ENCODE measurements at regions not wholly inside any gene's neighbourhood (a gene's known extent, or its start where the extent isn't known, plus 50 kb on each side); places are given as distances from the start of the nearest gene placed in this dataset.

GRCh38 chr1:168834225-168834872, 105.3 kb upstream of the DPT start (continued):
- no peak for TF ChIP-seq ZFP41 (CRISPR knock-in tag; IDR thresholded peaks at IDR 0.05; ENCODE audit: borderline replicate concordance)
- no peak for TF ChIP-seq ZNF558 (CRISPR knock-in tag; IDR thresholded peaks at IDR 0.05; ENCODE audit: borderline replicate concordance)
- peak; percentile 65; the same call in 1 of the 2 replicates for TF ChIP-seq EHMT2 (IDR thresholded peaks at IDR 0.05; ENCODE audit: borderline replicate concordance, low read depth, low read length)
- peak; percentile 89 for TF ChIP-seq TCF7L2 (IDR thresholded peaks at IDR 0.05; ENCODE audit: low read depth, low read length)
- peak; percentile 91 for TF ChIP-seq ISL2 (CRISPR knock-in tag; IDR thresholded peaks at IDR 0.05)
- peak; percentile 71; the same call in 1 of the 2 replicates for TF ChIP-seq RCOR2 (CRISPR knock-in tag; IDR thresholded peaks at IDR 0.05)
- TF ChIP-seq, protein P1, sequence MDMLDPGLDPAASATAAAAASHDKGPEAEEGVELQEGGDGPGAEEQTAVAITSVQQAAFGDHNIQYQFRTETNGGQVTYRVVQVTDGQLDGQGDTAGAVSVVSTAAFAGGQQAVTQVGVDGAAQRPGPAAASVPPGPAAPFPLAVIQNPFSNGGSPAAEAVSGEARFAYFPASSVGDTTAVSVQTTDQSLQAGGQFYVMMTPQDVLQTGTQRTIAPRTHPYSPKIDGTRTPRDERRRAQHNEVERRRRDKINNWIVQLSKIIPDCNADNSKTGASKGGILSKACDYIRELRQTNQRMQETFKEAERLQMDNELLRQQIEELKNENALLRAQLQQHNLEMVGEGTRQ (IDR thresholded peaks at IDR 0.05; ENCODE audit: low read depth, low read length), result peak; percentile 26; the same call in 1 of the 2 replicates
- TF ChIP-seq, protein P1 (CRISPR knock-in tag; IDR thresholded peaks at IDR 0.05; ENCODE audit: borderline replicate concordance), result peak; percentile 30; the same call in 1 of the 2 replicates
- TF ChIP-seq FOXA1 (IDR thresholded peaks at IDR 0.05), result no peak
- peak; percentile 43; the same call in 1 of the 2 replicates for TF ChIP-seq FOXA1 (CRISPR knock-in tag; IDR thresholded peaks at IDR 0.05)
- peak; percentile 24; the same call in 1 of the 2 replicates for TF ChIP-seq REPIN1 (CRISPR knock-in tag; IDR thresholded peaks at IDR 0.05; ENCODE audit: borderline replicate concordance, low read depth)
- TF ChIP-seq RBFOX2 (IDR thresholded peaks at IDR 0.05; ENCODE audit: low read depth, low read length), result peak; percentile 48; the same call in 1 of the 2 replicates
- TF ChIP-seq ZNF607 (CRISPR knock-in tag; IDR thresholded peaks at IDR 0.05; ENCODE audit: borderline replicate concordance), result no peak
- no peak for TF ChIP-seq KAT7 (CRISPR knock-in tag; IDR thresholded peaks at IDR 0.05; ENCODE audit: borderline replicate concordance)
- peak; percentile 62; the same call in 1 of the 2 replicates for TF ChIP-seq TBX3 (IDR thresholded peaks at IDR 0.05; ENCODE audit: borderline replicate concordance)
- TF ChIP-seq KLF16 (CRISPR knock-in tag; IDR thresholded peaks at IDR 0.05), result peak in 1 of 2 experiments; percentile 44; a peak in 1 of 4 replicates
- no peak; a peak in 1 of 4 replicates for TF ChIP-seq NR2F1 (CRISPR knock-in tag; IDR thresholded peaks at IDR 0.05)
- 0 out of 2 replicates have a peak, but pooled peaks have one; percentile 35 for TF ChIP-seq BHLHE40 (IDR thresholded peaks at IDR 0.05; ENCODE audit: low read length)
- TF ChIP-seq, protein P2, sequence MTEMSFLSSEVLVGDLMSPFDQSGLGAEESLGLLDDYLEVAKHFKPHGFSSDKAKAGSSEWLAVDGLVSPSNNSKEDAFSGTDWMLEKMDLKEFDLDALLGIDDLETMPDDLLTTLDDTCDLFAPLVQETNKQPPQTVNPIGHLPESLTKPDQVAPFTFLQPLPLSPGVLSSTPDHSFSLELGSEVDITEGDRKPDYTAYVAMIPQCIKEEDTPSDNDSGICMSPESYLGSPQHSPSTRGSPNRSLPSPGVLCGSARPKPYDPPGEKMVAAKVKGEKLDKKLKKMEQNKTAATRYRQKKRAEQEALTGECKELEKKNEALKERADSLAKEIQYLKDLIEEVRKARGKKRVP (CRISPR knock-in tag; IDR thresholded peaks at IDR 0.05), result peak in 1 of 2 experiments; percentile 64; a peak in 1 of 4 replicates
- peak; percentile 95 for TF ChIP-seq ASH2L (IDR thresholded peaks at IDR 0.05; ENCODE audit: insufficient read length, low read depth, low read length)
- no peak for TF ChIP-seq ZNF570 (CRISPR knock-in tag; IDR thresholded peaks at IDR 0.05; ENCODE audit: borderline replicate concordance)
- TF ChIP-seq ZNF225 (CRISPR knock-in tag; IDR thresholded peaks at IDR 0.05), result no peak
- peak; percentile 72 for TF ChIP-seq RARA (CRISPR knock-in tag; IDR thresholded peaks at IDR 0.05)
- TF ChIP-seq, protein P3, sequence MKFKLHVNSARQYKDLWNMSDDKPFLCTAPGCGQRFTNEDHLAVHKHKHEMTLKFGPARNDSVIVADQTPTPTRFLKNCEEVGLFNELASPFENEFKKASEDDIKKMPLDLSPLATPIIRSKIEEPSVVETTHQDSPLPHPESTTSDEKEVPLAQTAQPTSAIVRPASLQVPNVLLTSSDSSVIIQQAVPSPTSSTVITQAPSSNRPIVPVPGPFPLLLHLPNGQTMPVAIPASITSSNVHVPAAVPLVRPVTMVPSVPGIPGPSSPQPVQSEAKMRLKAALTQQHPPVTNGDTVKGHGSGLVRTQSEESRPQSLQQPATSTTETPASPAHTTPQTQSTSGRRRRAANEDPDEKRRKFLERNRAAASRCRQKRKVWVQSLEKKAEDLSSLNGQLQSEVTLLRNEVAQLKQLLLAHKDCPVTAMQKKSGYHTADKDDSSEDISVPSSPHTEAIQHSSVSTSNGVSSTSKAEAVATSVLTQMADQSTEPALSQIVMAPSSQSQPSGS (CRISPR knock-in tag; IDR thresholded peaks at IDR 0.05), result no peak
- TF ChIP-seq, protein P4, sequence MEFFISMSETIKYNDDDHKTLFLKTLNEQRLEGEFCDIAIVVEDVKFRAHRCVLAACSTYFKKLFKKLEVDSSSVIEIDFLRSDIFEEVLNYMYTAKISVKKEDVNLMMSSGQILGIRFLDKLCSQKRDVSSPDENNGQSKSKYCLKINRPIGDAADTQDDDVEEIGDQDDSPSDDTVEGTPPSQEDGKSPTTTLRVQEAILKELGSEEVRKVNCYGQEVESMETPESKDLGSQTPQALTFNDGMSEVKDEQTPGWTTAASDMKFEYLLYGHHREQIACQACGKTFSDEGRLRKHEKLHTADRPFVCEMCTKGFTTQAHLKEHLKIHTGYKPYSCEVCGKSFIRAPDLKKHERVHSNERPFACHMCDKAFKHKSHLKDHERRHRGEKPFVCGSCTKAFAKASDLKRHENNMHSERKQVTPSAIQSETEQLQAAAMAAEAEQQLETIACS (CRISPR knock-in tag; IDR thresholded peaks at IDR 0.05), result no peak
